Effector memory CD8-positive, alpha-beta T cell (primary cell): ENCODE measurements at regions not wholly inside any gene's neighbourhood (a gene's known extent, or its start where the extent isn't known, plus 50 kb on each side); places are given as distances from the start of the nearest gene placed in this dataset.

Experiments
- ATAC-seq: fragments of 150-1000 bp; cut with Tn5 transposase; replicated peaks from 2 replicates; pipeline ENCODE4 v1.10.0; 2021; ENCODE audit warnings: mild to moderate bottlenecking, moderate library complexity
- DNase-seq, 3 experiments: peaks; one replicate each; pipeline ENCODE4 v3.0.0; 2021
- H3K27ac Mint-ChIP-seq, 2 donors: one replicate each; pipeline ENCODE4 v1.8.0; 2022; ENCODE audit warnings: mild to moderate bottlenecking in 2 of 2, mixed read lengths in 2 of 2, moderate library complexity in 2 of 2
- H3K27me3 Mint-ChIP-seq, 2 donors: one replicate each; pipeline ENCODE4 v1.8.0; 2022; ENCODE audit warnings: mixed read lengths in 2 of 2
- H3K36me3 Mint-ChIP-seq: one replicate; pipeline ENCODE4 v1.8.0; 2022; ENCODE audit warnings: mild to moderate bottlenecking, moderate library complexity, mixed read lengths; ENCODE audit not compliant: insufficient read depth
- H3K4me1 Mint-ChIP-seq, 2 donors: one replicate each; pipeline ENCODE4 v1.8.0; 2022; ENCODE audit warnings: low read depth in 2 of 2, mixed read lengths in 2 of 2
- H3K4me3 Mint-ChIP-seq, 2 donors: one replicate each; pipeline ENCODE4 v1.8.0; 2022; ENCODE audit warnings: mild to moderate bottlenecking in 2 of 2, mixed read lengths in 2 of 2, moderate library complexity in 2 of 2
- H3K9me3 Mint-ChIP-seq, 2 donors: one replicate each; pipeline ENCODE4 v1.8.0; 2022; ENCODE audit warnings: mixed read lengths in 2 of 2

DNA sequence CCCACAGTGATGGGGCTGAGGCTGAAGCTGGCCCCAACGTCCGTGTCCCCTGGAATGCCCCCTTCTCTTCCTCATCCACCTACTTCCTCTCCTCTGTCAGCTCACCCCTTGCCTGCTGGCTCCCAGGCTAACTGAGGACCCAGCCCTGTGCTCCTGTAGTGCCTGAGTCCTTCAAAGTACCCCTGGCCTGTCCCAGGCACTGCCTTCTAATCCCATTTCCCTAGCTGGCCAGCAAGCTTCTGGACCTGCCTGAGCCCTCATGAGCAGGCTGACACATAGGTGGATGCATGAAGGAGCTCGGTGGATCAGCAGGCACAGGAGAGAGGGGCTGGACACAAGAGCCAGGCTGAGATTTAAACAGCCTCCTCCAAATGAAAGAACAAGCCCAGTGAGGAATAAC, 650.8 kb downstream of the NPHP4 start:
- Mint-ChIP-seq H3K9me3 (no peaks in the 10 kb centered on the region), H3K4me3 (no peak overlapping the region), H3K27ac (no peak overlapping the region), H3K36me3 (no peaks in the 10 kb centered on the region), H3K4me1 (peaks cover 7 to 23% of the 10 kb centered on the region in 2 donors), H3K27me3 (peaks cover 12 to 18% of the 10 kb centered on the region in 2 donors)
- no peak for DNase-seq
- ATAC-seq, result no peak

- Mint-ChIP-seq H3K4me1 (peaks cover 7 to 23% of the 10 kb centered on the region in 2 donors), H3K4me3 (no peak overlapping the region), H3K27me3 (peaks cover 12 to 18% of the 10 kb centered on the region in 2 donors), H3K27ac (no peak overlapping the region), H3K9me3 (no peaks in the 10 kb centered on the region), H3K36me3 (no peaks in the 10 kb centered on the region)
- DNase-seq (no peak), ATAC-seq (no peak)
These were observed 651.6 kb downstream of the NPHP4 start for GRCh38 chr1:5340560-5341130.

DNA sequence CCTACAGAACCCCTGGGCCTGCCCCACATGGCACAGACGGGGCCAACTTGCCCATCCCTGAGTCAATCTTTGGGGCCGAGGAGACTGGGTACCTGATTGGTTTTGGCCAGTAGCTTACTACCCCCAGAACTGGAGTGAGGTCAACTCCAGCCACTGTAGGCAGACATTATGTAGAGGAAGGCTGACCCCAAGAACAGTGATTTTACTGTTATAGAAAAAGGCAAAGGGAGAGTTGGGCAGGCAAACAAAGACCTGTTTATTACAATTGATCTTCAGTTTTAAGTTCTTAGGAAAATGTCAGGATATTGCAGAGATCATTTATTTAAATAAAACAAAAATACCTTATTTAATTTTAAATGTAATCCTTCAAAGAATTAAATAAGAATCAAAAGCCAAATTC, 653.8 kb downstream of the NPHP4 start:
- Mint-ChIP-seq H3K27ac (no peak overlapping the region), H3K36me3 (no peaks in the 10 kb centered on the region)
- no peak for DNase-seq

DNA sequence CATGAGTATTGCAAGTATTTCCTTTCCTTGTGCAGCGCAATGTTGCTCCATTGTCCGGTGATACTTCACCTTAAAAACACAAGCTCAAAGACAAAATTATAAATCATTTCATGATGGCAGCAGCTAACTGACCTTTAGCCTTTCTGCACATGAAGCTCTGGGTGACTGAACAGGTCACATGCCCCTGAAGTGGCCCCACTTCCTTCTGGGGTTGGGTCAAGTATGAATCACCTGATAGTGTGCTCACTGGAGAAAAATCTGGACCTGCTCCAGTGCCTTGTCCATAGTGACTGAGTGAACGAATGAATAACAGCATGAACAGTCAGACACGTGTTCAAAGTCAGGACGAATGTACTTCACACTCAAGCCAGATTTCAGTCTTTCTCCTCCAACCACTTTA, 658.9 kb downstream of the NPHP4 start:
- ATAC-seq (no peak), DNase-seq (no peak)
- Mint-ChIP-seq H3K27me3 (no peaks in the 10 kb centered on the region), H3K4me3 (no peak overlapping the region), H3K36me3 (no peaks in the 10 kb centered on the region), H3K4me1 (peaks cover 29 to 42% of the 10 kb centered on the region in 2 donors), H3K9me3 (peaks cover 3 to 8% of the 10 kb centered on the region in 2 donors), H3K27ac (no peak overlapping the region)

More for the DNA sequence above, 653.8 kb downstream of the NPHP4 start:
- H3K27me3 Mint-ChIP-seq, result peaks cover 12 to 18% of the 10 kb centered on the region in 2 donors
- peaks cover 10 to 28% of the 10 kb centered on the region in 2 donors for H3K4me1 Mint-ChIP-seq
- H3K9me3 Mint-ChIP-seq, result peaks cover 3 to 7% of the 10 kb centered on the region in 2 donors
- ATAC-seq, result no peak
- H3K4me3 Mint-ChIP-seq, result no peak overlapping the region

GRCh38 chr1:5331101-5331500, 661.1 kb downstream of the NPHP4 start:
- DNase-seq, result no peak
- Mint-ChIP-seq H3K4me3 (no peak overlapping the region), H3K9me3 (peaks cover 5 to 18% of the 10 kb centered on the region in 2 donors)

DNA sequence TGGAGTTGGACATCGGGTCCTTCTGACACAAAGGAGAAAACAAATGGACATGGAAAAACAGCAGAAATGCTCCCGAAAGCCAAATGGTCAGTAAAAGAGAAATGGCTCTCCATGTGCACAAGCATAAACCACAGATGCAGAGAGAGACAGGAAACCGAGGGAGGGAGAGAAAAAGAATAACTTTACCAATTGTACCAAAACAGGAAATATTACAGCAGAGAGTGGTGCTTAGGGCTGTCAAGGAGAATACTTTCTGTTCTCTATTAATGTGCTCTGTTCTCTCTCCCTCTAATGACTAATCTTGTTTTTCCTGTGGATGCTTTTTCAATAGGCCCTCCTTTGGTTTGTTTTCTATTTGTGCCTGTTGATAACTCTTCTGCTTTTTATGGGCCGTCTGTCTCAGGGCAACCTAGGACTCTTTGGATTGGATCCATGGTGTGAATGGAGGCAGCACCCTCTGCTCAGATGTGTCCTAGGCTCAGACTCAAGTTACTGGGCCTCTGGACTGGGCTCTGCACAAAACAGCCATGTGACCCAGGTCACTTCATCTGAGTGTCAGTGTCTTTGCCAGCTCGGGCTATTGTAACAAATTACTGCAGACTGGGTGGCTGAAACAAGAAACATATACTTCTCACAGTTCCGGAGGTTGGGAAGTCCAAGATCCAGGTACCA, 663.0 kb downstream of the NPHP4 start:
- H3K4me1 Mint-ChIP-seq, result peaks cover 28 to 42% of the 10 kb centered on the region in 2 donors
- H3K9me3 Mint-ChIP-seq, result peaks cover 5 to 18% of the 10 kb centered on the region in 2 donors
- DNase-seq (no peak), ATAC-seq (peak; percentile 65)
- H3K36me3 Mint-ChIP-seq, result no peaks in the 10 kb centered on the region
- H3K27me3 Mint-ChIP-seq, result no peaks in the 10 kb centered on the region
- H3K4me3 Mint-ChIP-seq, result peak overlapping the region; percentile 53 to 63
- peak overlapping the region; percentile 91 to 97 for H3K27ac Mint-ChIP-seq

More at GRCh38 chr1:5331101-5331500, 661.1 kb downstream of the NPHP4 start:
- no peak for ATAC-seq
- H3K4me1 Mint-ChIP-seq, result peaks cover 31 to 38% of the 10 kb centered on the region in 2 donors
- H3K27ac Mint-ChIP-seq, result peak overlapping the region; percentile 91 to 97
- no peaks in the 10 kb centered on the region for H3K36me3 Mint-ChIP-seq
- H3K27me3 Mint-ChIP-seq, result no peaks in the 10 kb centered on the region

DNA sequence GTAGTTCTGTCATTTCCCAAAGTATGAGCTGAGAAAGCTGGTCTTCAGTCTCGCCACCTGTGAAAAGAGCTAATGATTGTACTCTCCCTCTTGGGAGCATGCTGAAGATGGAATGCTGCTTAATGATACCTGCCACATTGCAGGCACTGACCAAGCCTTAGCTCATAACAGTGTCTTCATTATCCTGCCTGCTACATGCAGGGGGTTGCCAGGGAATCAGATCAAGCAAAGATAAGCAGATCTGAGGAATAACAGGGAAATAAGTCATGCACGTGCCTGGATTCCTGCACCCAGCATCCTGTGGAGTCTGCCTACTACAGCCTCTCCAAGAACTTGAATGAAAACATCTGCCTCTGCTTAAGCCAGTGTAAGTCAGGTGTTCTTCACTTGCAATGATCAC, 667.3 kb downstream of the NPHP4 start:
- H3K36me3 Mint-ChIP-seq, result no peaks in the 10 kb centered on the region
- ATAC-seq, result no peak
- peaks cover 8 to 18% of the 10 kb centered on the region in 2 donors for H3K9me3 Mint-ChIP-seq
- peaks cover 18 to 27% of the 10 kb centered on the region in 2 donors for H3K4me1 Mint-ChIP-seq
- H3K4me3 Mint-ChIP-seq, result no peak overlapping the region
- DNase-seq, result no peak
- H3K27ac Mint-ChIP-seq, result no peak overlapping the region
- H3K27me3 Mint-ChIP-seq, result no peaks in the 10 kb centered on the region

- H3K4me3 Mint-ChIP-seq, result no peak overlapping the region
These were observed 663.9 kb downstream of the AJAP1 start for GRCh38 chr1:5318143-5318816.

DNA sequence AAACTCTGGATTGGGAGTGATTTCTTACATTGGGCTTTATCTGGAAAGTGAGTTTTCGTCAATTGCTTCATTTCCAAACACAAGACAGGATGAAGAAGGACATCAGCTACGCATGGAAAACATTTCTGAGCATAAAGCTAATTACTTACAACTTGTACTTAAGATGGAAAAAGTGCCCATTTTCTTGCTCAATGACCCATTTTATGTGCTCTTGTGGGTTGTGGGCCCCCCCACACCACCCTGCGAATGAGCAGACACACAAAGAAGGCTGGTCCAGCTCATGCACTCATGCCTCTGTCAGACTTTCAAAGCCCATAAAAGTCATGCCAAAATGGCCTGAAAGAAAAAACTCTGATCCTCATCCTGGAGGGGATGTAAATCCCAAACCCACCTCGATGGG, 663.0 kb downstream of the AJAP1 start:
- Mint-ChIP-seq H3K4me1 (no peaks in the 10 kb centered on the region), H3K4me3 (no peak overlapping the region), H3K9me3 (peaks cover 5 to 7% of the 10 kb centered on the region in 2 donors), H3K27ac (no peak overlapping the region), H3K27me3 (peaks cover 6 to 7% of the 10 kb centered on the region in 2 donors), H3K36me3 (no peaks in the 10 kb centered on the region)
- DNase-seq (no peak), ATAC-seq (no peak)

More at GRCh38 chr1:5318143-5318816, 663.9 kb downstream of the AJAP1 start:
- peaks cover 0 to 7% of the 10 kb centered on the region in 2 donors for H3K27me3 Mint-ChIP-seq
- ATAC-seq (no peak), DNase-seq (no peak)
- no peaks in the 10 kb centered on the region for H3K36me3 Mint-ChIP-seq
- no peak overlapping the region for H3K27ac Mint-ChIP-seq
- H3K4me1 Mint-ChIP-seq, result no peaks in the 10 kb centered on the region
- peaks cover 5 to 7% of the 10 kb centered on the region in 2 donors for H3K9me3 Mint-ChIP-seq

DNA sequence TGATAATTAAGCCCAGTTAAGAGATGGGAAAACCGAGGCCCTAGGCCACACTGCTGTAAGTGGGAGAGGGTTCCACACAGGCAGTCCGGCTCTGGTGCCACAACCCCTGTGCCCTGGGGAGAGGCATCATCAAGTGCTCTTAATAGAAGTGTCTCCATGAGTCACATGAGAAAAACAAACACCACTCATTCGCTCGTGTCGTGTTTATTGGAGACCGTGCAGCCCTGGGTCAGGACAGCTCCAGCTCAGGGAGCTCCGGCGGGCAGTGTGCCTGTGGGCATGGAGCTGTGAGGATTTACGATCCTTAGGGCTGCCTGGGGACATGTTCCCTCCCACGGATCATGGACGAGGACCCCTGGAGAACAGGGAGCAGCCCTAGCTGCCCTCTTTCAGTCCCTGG, 658.5 kb downstream of the AJAP1 start:
- Mint-ChIP-seq H3K27me3 (peaks cover 22 to 25% of the 10 kb centered on the region in 2 donors), H3K4me1 (peaks cover 0 to 9% of the 10 kb centered on the region in 2 donors), H3K4me3 (no peak overlapping the region), H3K36me3 (no peaks in the 10 kb centered on the region), H3K27ac (no peak overlapping the region), H3K9me3 (no peaks in the 10 kb centered on the region)
- no peak for ATAC-seq
- DNase-seq, result no peak

- H3K27me3 Mint-ChIP-seq, result peaks cover 22 to 25% of the 10 kb centered on the region in 2 donors
- H3K9me3 Mint-ChIP-seq, result no peaks in the 10 kb centered on the region
- H3K4me3 Mint-ChIP-seq, result no peak overlapping the region
- no peak for ATAC-seq
- peaks cover 0 to 9% of the 10 kb centered on the region in 2 donors for H3K4me1 Mint-ChIP-seq
- no peak for DNase-seq
- H3K36me3 Mint-ChIP-seq, result no peaks in the 10 kb centered on the region
- no peak overlapping the region for H3K27ac Mint-ChIP-seq
These were observed 657.9 kb downstream of the AJAP1 start for GRCh38 chr1:5312293-5312674.

- DNase-seq, result no peak
- Mint-ChIP-seq H3K27me3 (peaks cover 26 to 31% of the 10 kb centered on the region in 2 donors), H3K36me3 (no peaks in the 10 kb centered on the region), H3K4me1 (peaks cover 0 to 9% of the 10 kb centered on the region in 2 donors), H3K4me3 (no peak overlapping the region), H3K27ac (no peak overlapping the region), H3K9me3 (no peaks in the 10 kb centered on the region)
- no peak for ATAC-seq
These were observed 657.4 kb downstream of the AJAP1 start for GRCh38 chr1:5311634-5312292.

- DNase-seq, result no peak
These were observed 656.7 kb downstream of the AJAP1 start for GRCh38 chr1:5311147-5311546.

More at GRCh38 chr1:5311147-5311546, 656.7 kb downstream of the AJAP1 start:
- Mint-ChIP-seq H3K27me3 (peaks cover 26 to 32% of the 10 kb centered on the region in 2 donors), H3K4me3 (no peak overlapping the region), H3K9me3 (no peaks in the 10 kb centered on the region), H3K36me3 (no peaks in the 10 kb centered on the region), H3K4me1 (peaks cover 0 to 9% of the 10 kb centered on the region in 2 donors), H3K27ac (no peak overlapping the region)
- no peak for ATAC-seq
